Erythroblast (primary cell): ENCODE measurements at regions not wholly inside any gene's neighbourhood (a gene's known extent, or its start where the extent isn't known, plus 50 kb on each side); places are given as distances from the start of the nearest gene placed in this dataset.

Experiments used
- GATA1 ChIP-seq: IDR thresholded peaks from 2 replicates; pipeline ENCODE4 v1.6.1; 2011; ENCODE audit warnings: low read depth, mild to moderate bottlenecking, control low read depth, low read length, moderate library complexity
- POLR2A ChIP-seq: IDR thresholded peaks from 2 replicates; pipeline ENCODE4 v1.6.1; 2011; ENCODE audit warnings: mild to moderate bottlenecking, low read length

- TF ChIP-seq POLR2A = no peak
- TF ChIP-seq GATA1 = no peak
Observed at GRCh38 chr2:16279201-16279570, 338.8 kb downstream of the MYCN start.
